DND-41 (cell line): ENCODE measurements at regions not wholly inside any gene's neighbourhood (a gene's known extent, or its start where the extent isn't known, plus 50 kb on each side); places are given as distances from the start of the nearest gene placed in this dataset.

Experiments
- ATAC-seq: fragments of 200-7000 bp; cut with Tn5 transposase; 3 replicates; pipeline ENCODE4 v1.9.1; 2021; ENCODE audit warnings: low read depth; ENCODE audit not compliant: insufficient read depth
- DNase-seq: peaks from one replicate; pipeline ENCODE4 v3.0.0-alpha.2; 2020
- H2AFZ ChIP-seq: 2 replicates; pipeline ENCODE4 v1.6.0; 2012; ENCODE audit warnings: low read depth, low read length
- H3K27ac ChIP-seq: 2 replicates; pipeline ENCODE4 v1.5.1; 2012; ENCODE audit warnings: low read length, inconsistent platforms
- H3K27me3 ChIP-seq: fragments of 200-600 bp; sonication (generic); 2 replicates; pipeline ENCODE4 v1.6.0; 2012; ENCODE audit warnings: low read length, mild to moderate bottlenecking, inconsistent platforms; ENCODE audit not compliant: insufficient read depth, poor library complexity
- H3K36me3 ChIP-seq: 2 replicates; pipeline ENCODE4 v1.5.1; 2012; ENCODE audit warnings: low read length, inconsistent platforms; ENCODE audit not compliant: insufficient read depth
- H3K4me1 ChIP-seq: 2 replicates; pipeline ENCODE4 v1.5.1; 2012; ENCODE audit warnings: mild to moderate bottlenecking, low read length; ENCODE audit not compliant: insufficient read depth
- H3K4me2 ChIP-seq: 2 replicates; pipeline ENCODE4 v1.6.0; 2012; ENCODE audit warnings: mild to moderate bottlenecking, moderate library complexity, low read length, inconsistent platforms; ENCODE audit not compliant: insufficient read depth
- H3K4me3 ChIP-seq, 2 experiments: fragments of 200-600 bp in 1 of 2; shearing (Covaris generic) in 1 of 2; 2 replicates each; pipeline ENCODE4 v1.5.1; 2012 to 2016; ENCODE audit warnings: inconsistent platforms in 2 of 2, low read length in 2 of 2, mild to moderate bottlenecking in 2 of 2, low read depth in 1 of 2, moderate library complexity in 1 of 2
- H3K79me2 ChIP-seq: 2 replicates; pipeline ENCODE4 v1.6.0; 2012; ENCODE audit warnings: low read length, inconsistent platforms; ENCODE audit not compliant: insufficient read depth
- H3K9ac ChIP-seq: 2 replicates; pipeline ENCODE4 v1.6.0; 2012; ENCODE audit warnings: low read depth, mild to moderate bottlenecking, inconsistent platforms, low read length, moderate library complexity
- H3K9me3 ChIP-seq: 2 replicates; pipeline ENCODE4 v1.5.1; 2012; ENCODE audit warnings: low read length, moderate library complexity, mild to moderate bottlenecking, inconsistent platforms; ENCODE audit not compliant: insufficient read depth, severe bottlenecking
- H4K20me1 ChIP-seq: 2 replicates; pipeline ENCODE4 v1.6.0; 2012; ENCODE audit warnings: low read length; ENCODE audit not compliant: insufficient read depth
- EZH2 ChIP-seq: IDR thresholded peaks from 3 replicates; pipeline ENCODE4 v1.6.1; 2012; ENCODE audit warnings: borderline replicate concordance, low read depth, mild to moderate bottlenecking, moderate library complexity, low read length, inconsistent platforms; ENCODE audit not compliant: severe bottlenecking
- TF ChIP-seq, protein P1 (sequence below): IDR thresholded peaks from 2 replicates; pipeline ENCODE4 v1.5.1; 2012; ENCODE audit warnings: borderline replicate concordance, low read length, moderate library complexity, mild to moderate bottlenecking; ENCODE audit not compliant: poor library complexity, severe bottlenecking; ENCODE audit errors: extremely low read depth

DNA sequence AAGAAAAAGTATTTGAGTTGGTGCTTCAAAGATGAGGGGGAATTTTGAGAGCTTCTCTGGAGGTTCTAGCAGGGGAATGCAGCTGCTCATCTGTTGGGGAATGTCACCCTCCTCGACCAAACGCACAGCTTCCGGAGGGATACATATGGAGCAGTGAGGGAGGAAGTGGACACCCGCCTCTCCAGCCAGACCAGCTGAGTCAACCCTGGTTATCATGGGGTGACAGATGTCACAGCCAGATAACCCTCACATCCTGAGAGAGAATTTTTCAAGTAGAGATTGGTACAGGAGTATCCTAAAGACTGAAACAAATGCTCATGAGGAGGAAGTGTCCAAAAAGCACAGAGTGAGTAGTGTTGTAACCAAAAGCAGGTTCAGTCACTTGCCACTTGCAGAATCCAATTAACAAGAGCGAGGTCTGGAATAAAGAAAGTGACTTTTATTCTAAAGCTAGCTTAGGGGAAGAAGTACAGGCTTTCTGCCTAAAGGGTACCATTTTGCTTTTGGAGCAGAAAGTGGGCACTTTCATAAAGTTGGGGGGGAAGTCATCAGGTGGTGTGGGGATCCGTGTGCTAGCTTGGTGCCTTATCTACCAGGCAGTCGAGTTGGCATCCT is 395.2 kb downstream of the RAD51AP2 start:
- no peaks in the 10 kb centered on the region for H3K36me3 ChIP-seq
- H3K4me2 ChIP-seq, result no peak overlapping the region
- TF ChIP-seq, protein P1, sequence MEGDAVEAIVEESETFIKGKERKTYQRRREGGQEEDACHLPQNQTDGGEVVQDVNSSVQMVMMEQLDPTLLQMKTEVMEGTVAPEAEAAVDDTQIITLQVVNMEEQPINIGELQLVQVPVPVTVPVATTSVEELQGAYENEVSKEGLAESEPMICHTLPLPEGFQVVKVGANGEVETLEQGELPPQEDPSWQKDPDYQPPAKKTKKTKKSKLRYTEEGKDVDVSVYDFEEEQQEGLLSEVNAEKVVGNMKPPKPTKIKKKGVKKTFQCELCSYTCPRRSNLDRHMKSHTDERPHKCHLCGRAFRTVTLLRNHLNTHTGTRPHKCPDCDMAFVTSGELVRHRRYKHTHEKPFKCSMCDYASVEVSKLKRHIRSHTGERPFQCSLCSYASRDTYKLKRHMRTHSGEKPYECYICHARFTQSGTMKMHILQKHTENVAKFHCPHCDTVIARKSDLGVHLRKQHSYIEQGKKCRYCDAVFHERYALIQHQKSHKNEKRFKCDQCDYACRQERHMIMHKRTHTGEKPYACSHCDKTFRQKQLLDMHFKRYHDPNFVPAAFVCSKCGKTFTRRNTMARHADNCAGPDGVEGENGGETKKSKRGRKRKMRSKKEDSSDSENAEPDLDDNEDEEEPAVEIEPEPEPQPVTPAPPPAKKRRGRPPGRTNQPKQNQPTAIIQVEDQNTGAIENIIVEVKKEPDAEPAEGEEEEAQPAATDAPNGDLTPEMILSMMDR, result no peak
- no peak for TF ChIP-seq EZH2
- DNase-seq (no peak), ATAC-seq (no peak)
- no peaks in the 10 kb centered on the region for H3K9me3 ChIP-seq
- no peak overlapping the region for H3K4me3 ChIP-seq
- H3K27ac ChIP-seq, result no peak overlapping the region
- H4K20me1 ChIP-seq, result no peaks in the 10 kb centered on the region
- no peak overlapping the region for H3K9ac ChIP-seq
- H3K79me2 ChIP-seq, result no peaks in the 10 kb centered on the region
- no peaks in the 10 kb centered on the region for H3K4me1 ChIP-seq
- H2AFZ ChIP-seq, result no peak overlapping the region
- no peaks in the 10 kb centered on the region for H3K27me3 ChIP-seq

DNA sequence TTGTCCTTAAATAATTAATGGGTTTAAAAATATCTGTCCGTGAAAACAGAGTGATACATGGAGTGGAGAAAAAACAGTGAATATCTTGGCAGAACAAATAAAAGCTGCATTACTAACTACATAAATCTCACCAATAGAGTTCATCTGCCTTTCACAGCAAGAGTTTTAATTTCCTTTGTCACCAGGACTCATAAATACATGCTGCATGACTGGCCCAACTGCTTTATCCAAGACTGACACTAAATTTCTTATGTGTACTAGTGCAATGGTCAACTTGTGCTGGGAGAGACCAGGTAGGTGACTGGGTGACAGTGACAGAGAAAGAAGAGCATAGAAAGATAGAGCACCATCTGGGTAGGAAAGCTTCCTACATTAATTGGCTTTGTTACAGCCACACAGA is 402.8 kb downstream of the RAD51AP2 start:
- no peaks in the 10 kb centered on the region for H3K9me3 ChIP-seq
- no peaks in the 10 kb centered on the region for H4K20me1 ChIP-seq
- no peaks in the 10 kb centered on the region for H3K36me3 ChIP-seq
- H3K79me2 ChIP-seq, result no peaks in the 10 kb centered on the region
- no peak for TF ChIP-seq EZH2
- TF ChIP-seq, protein P1, result no peak
- H3K27ac ChIP-seq, result no peak overlapping the region
- DNase-seq (no peak), ATAC-seq (no peak)
- H3K27me3 ChIP-seq, result no peaks in the 10 kb centered on the region
- H2AFZ ChIP-seq, result no peak overlapping the region
- no peak overlapping the region for H3K9ac ChIP-seq
- no peak overlapping the region for H3K4me3 ChIP-seq
- no peaks in the 10 kb centered on the region for H3K4me1 ChIP-seq
- H3K4me2 ChIP-seq, result no peak overlapping the region

DNA sequence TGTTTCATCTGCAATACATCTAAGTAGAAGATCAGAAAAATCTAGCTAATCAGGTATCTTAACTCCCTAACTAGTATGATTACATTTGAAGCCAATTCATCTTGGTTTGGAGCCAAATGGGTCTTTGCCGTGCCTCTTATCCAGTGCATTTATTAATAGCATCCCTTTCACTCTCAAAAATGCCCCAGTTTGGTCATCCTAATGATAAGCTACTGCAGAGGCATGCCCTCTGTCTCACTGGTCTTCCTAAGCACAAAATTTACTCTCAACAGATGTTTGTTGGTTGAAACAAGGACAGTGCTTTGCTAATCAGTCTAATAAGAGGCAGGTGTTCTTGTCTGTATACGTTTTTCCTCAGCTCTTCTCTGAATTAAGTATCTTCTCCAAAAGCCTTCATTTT is 403.2 kb downstream of the RAD51AP2 start:
- no peak overlapping the region for H3K27ac ChIP-seq
- TF ChIP-seq, protein P1, result no peak
- H3K27me3 ChIP-seq, result no peaks in the 10 kb centered on the region
- no peaks in the 10 kb centered on the region for H3K4me1 ChIP-seq
- H3K79me2 ChIP-seq, result no peaks in the 10 kb centered on the region
- no peaks in the 10 kb centered on the region for H3K9me3 ChIP-seq
- ATAC-seq, result no peak
- no peak for DNase-seq
- H3K4me2 ChIP-seq, result no peak overlapping the region
- no peak overlapping the region for H2AFZ ChIP-seq
- H3K9ac ChIP-seq, result no peak overlapping the region
- H4K20me1 ChIP-seq, result no peaks in the 10 kb centered on the region
- H3K4me3 ChIP-seq, result no peak overlapping the region
- H3K36me3 ChIP-seq, result no peaks in the 10 kb centered on the region

DNA sequence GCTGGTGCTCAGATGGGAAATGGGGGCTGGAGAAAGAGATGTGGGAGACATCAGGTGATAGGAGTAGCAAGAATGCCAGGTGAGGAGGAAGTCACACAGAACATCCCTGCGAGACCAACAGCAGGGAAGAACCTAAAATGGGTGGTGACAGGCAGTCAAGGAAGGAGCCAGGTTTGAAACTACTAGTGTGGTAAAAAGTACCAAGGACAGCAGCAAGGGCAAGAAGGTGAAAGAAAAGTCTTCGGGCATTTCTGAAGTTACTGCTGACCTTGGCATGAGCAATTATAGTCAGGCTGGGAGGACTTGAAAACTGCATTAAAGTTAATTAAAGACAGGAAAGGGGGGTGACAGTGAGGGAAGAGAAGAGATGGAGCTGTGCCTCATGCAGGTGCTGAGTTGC is 410.4 kb downstream of the RAD51AP2 start:
- Histone ChIP-seq H3K4me3 (no peak overlapping the region), H3K36me3 (no peaks in the 10 kb centered on the region), H2AFZ (no peak overlapping the region), H3K9me3 (no peaks in the 10 kb centered on the region), H3K27me3 (no peaks in the 10 kb centered on the region), H3K9ac (no peak overlapping the region), H3K4me1 (no peaks in the 10 kb centered on the region), H3K27ac (no peak overlapping the region), H3K4me2 (no peak overlapping the region), H4K20me1 (no peaks in the 10 kb centered on the region), H3K79me2 (no peaks in the 10 kb centered on the region)
- no peak for TF ChIP-seq EZH2
- TF ChIP-seq, protein P1, result no peak
- no peak for DNase-seq
- ATAC-seq, result no peak
